GM12873 (cell line): ENCODE measurements at regions not wholly inside any gene's neighbourhood (a gene's known extent, or its start where the extent isn't known, plus 50 kb on each side); places are given as distances from the start of the nearest gene placed in this dataset.

Source experiments
- TF ChIP-seq, protein P1 (sequence below): IDR thresholded peaks from 2 replicates; pipeline ENCODE4 v1.5.1; 2012; ENCODE audit warnings: low read depth, mild to moderate bottlenecking, moderate library complexity, low read length, control low read depth; ENCODE audit not compliant: insufficient read depth; ENCODE audit errors: missing control alignments

- TF ChIP-seq, protein P1, sequence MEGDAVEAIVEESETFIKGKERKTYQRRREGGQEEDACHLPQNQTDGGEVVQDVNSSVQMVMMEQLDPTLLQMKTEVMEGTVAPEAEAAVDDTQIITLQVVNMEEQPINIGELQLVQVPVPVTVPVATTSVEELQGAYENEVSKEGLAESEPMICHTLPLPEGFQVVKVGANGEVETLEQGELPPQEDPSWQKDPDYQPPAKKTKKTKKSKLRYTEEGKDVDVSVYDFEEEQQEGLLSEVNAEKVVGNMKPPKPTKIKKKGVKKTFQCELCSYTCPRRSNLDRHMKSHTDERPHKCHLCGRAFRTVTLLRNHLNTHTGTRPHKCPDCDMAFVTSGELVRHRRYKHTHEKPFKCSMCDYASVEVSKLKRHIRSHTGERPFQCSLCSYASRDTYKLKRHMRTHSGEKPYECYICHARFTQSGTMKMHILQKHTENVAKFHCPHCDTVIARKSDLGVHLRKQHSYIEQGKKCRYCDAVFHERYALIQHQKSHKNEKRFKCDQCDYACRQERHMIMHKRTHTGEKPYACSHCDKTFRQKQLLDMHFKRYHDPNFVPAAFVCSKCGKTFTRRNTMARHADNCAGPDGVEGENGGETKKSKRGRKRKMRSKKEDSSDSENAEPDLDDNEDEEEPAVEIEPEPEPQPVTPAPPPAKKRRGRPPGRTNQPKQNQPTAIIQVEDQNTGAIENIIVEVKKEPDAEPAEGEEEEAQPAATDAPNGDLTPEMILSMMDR, result no peak
These were observed 294.4 kb downstream of the GPAT3 start for GRCh38 chr4:83830138-83830888.

DNA sequence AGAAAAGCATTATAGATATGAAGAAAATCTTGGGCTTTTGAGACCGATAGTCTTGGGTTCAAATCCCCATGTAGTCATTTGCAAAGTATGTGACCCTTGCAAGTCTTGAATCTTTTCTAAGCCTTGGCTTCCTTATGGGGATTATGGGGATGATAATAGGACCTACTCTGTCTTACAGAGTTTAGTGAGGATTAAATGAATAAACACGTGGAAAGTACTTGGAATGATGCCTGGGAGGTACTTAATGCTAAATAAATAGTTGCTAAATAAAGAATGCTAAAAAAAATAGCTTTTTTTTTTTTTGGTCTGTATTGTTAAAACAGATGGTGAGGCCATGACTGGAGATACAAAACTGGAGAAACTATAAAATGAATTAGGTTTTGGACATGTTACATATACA lies 292.7 kb downstream of the GPAT3 start:
- TF ChIP-seq, protein P1, result no peak

- TF ChIP-seq, protein P1, result no peak
These were observed 285.6 kb downstream of the GPAT3 start for GRCh38 chr4:83821493-83821892.

GRCh38 chr4:83819582-83819981 lies 283.7 kb downstream of the GPAT3 start:
- TF ChIP-seq, protein P1, result no peak

GRCh38 chr4:83810428-83810827 lies 274.5 kb downstream of the GPAT3 start:
- TF ChIP-seq, protein P1, result no peak

- TF ChIP-seq, protein P1, result no peak
These were observed 273.7 kb downstream of the GPAT3 start for GRCh38 chr4:83809581-83809980.

DNA sequence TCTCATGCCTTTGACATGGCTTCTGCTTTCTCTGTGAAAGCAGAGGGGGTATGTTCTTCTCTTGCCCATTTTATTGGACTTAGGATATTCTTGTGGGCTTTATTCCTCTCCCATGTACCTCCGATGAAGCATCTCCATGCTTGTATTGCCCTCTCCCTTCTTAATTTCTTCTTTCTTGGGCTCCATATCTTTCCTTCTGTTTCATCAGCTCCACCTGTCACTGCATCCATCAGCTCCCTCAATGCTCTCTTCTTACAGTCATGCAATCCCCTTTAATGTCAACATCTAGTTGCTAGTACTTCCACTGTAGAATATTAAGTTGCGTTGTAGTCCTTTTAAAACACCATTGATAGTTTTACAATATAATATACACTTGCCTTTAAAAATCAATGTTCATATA lies 257.6 kb downstream of the GPAT3 start:
- TF ChIP-seq, protein P1, result no peak
